ENCODE measurements at regions not wholly inside any gene's neighbourhood (a gene's known extent, or its start where the extent isn't known, plus 50 kb on each side); places are given as distances from the start of the nearest gene placed in this dataset.
"Not testable (repeated sequence)": the region's sequence is repeated elsewhere in the genome, so short reads cannot be mapped to it uniquely, and the experiment has no call there.

- ATAC-seq; intact Hi-C loops (cut with micrococcal nuclease); DNase-seq: not testable (repeated sequence)
These were observed 571.7 kb upstream of the TPTE start for GRCh38 chr21:9949510-9950289.

GRCh38 chr21:9950363-9950762 is 571.0 kb upstream of the TPTE start:
- ATAC-seq; DNase-seq; intact Hi-C loops (cut with micrococcal nuclease): not testable (repeated sequence)

- DNase-seq; ATAC-seq; intact Hi-C loops (cut with micrococcal nuclease): not testable (repeated sequence)
These were observed 562.6 kb upstream of the TPTE start for GRCh38 chr21:9958791-9959190.

- intact Hi-C loops (cut with micrococcal nuclease); DNase-seq; ATAC-seq: not testable (repeated sequence)
These were observed 562.0 kb upstream of the TPTE start for GRCh38 chr21:9959220-9959964.

GRCh38 chr21:9969399-9969798 is 552.0 kb upstream of the TPTE start:
- intact Hi-C loops (cut with micrococcal nuclease); ATAC-seq; DNase-seq: not testable (repeated sequence)

GRCh38 chr21:9972018-9972417 is 549.4 kb upstream of the TPTE start:
- ATAC-seq; intact Hi-C loops (cut with micrococcal nuclease); DNase-seq: not testable (repeated sequence)

- intact Hi-C loops (cut with micrococcal nuclease); ATAC-seq; DNase-seq: not testable (repeated sequence)
These were observed 543.0 kb upstream of the TPTE start for GRCh38 chr21:9978371-9978770.

- DNase-seq; ATAC-seq; intact Hi-C loops (cut with micrococcal nuclease): not testable (repeated sequence)
These were observed 523.9 kb upstream of the TPTE start for GRCh38 chr21:9997507-9997906.

- ATAC-seq; intact Hi-C loops (cut with micrococcal nuclease); DNase-seq: not testable (repeated sequence)
These were observed 518.5 kb upstream of the TPTE start for GRCh38 chr21:10002762-10003313.

GRCh38 chr21:10005791-10006190 is 515.6 kb upstream of the TPTE start:
- ATAC-seq; intact Hi-C loops (cut with micrococcal nuclease); DNase-seq: not testable (repeated sequence)

- DNase-seq; intact Hi-C loops (cut with micrococcal nuclease); ATAC-seq: not testable (repeated sequence)
These were observed 504.4 kb upstream of the TPTE start for GRCh38 chr21:10016991-10017390.

- ATAC-seq; intact Hi-C loops (cut with micrococcal nuclease); DNase-seq: not testable (repeated sequence)
These were observed 503.6 kb upstream of the TPTE start for GRCh38 chr21:10017757-10018156.

GRCh38 chr21:10021462-10021861 is 499.9 kb upstream of the TPTE start:
- intact Hi-C loops (cut with micrococcal nuclease); DNase-seq; ATAC-seq: not testable (repeated sequence)

GRCh38 chr21:10022745-10023144 is 498.6 kb upstream of the TPTE start:
- ATAC-seq; intact Hi-C loops (cut with micrococcal nuclease); DNase-seq: not testable (repeated sequence)

Data from left ventricle myocardium superior (tissue), 1 donor.